ENCODE measurements at regions not wholly inside any gene's neighbourhood (a gene's known extent, or its start where the extent isn't known, plus 50 kb on each side); places are given as distances from the start of the nearest gene placed in this dataset.

DNA sequence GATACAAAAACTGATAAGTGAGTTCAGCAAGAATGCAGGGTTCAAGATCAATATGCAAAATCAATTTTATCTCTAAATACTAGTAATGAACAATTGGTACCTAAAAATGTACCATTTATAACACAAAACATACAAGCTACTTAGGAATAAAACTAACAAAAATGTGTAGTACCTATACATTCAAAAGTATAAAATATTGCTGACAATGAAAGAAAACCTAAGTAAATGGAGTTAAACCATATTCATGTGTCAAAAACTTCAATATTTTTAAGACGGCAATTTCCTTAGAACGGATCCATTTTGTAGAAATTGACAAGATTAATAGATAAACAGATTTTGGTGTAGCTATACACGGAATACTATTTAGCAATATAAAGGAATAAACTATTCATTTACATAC, 343.1 kb upstream of the CCDC54 start:
- H3K4me3 ChIP-seq: no peak overlapping the region
- no peaks in the 10 kb centered on the region for H3K27me3 ChIP-seq
- no peaks in the 10 kb centered on the region for H3K36me3 ChIP-seq
- DNase-seq: no peak
- H3K27ac ChIP-seq: no peak overlapping the region
- intact Hi-C loops (cut with DNase I; ENCODE audit: low total_unique reads): no loop called here
- TF ChIP-seq, protein P1, sequence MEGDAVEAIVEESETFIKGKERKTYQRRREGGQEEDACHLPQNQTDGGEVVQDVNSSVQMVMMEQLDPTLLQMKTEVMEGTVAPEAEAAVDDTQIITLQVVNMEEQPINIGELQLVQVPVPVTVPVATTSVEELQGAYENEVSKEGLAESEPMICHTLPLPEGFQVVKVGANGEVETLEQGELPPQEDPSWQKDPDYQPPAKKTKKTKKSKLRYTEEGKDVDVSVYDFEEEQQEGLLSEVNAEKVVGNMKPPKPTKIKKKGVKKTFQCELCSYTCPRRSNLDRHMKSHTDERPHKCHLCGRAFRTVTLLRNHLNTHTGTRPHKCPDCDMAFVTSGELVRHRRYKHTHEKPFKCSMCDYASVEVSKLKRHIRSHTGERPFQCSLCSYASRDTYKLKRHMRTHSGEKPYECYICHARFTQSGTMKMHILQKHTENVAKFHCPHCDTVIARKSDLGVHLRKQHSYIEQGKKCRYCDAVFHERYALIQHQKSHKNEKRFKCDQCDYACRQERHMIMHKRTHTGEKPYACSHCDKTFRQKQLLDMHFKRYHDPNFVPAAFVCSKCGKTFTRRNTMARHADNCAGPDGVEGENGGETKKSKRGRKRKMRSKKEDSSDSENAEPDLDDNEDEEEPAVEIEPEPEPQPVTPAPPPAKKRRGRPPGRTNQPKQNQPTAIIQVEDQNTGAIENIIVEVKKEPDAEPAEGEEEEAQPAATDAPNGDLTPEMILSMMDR (IDR thresholded peaks at IDR 0.05): no peak
- H3K4me1 ChIP-seq: no peaks in the 10 kb centered on the region
- peaks cover 0 to 19% (median 0%) of the 10 kb centered on the region in 3 donors for H3K9me3 ChIP-seq

DNA sequence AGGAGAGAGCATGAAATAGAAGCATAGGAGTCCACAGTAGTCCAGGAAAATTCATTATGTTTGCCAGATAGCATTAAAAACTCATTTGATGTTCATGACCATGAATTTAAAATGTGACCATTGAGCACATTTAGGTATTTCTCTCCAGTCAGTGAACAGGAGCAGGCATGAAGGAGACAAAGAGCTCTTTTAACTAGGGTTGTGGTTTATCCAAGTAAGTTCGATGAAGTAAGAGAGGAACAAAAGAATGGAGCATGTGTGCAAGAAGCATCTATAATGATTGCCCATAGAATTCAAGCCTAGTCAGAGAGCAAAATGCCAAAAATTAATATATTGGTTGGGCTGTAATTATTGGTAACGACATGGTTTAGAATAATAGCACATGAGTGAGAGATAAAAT, 342.1 kb upstream of the CCDC54 start:
- TF ChIP-seq, protein P1 (IDR thresholded peaks at IDR 0.05): no peak
- H3K36me3 ChIP-seq: no peaks in the 10 kb centered on the region
- peaks cover 0 to 19% (median 0%) of the 10 kb centered on the region in 3 donors for H3K9me3 ChIP-seq
- no peaks in the 10 kb centered on the region for H3K27me3 ChIP-seq
- H3K4me1 ChIP-seq: no peaks in the 10 kb centered on the region
- intact Hi-C loops (cut with DNase I; ENCODE audit: low total_unique reads): no loop called here
- no peak overlapping the region for H3K27ac ChIP-seq
- DNase-seq: no peak
- H3K4me3 ChIP-seq: no peak overlapping the region

DNA sequence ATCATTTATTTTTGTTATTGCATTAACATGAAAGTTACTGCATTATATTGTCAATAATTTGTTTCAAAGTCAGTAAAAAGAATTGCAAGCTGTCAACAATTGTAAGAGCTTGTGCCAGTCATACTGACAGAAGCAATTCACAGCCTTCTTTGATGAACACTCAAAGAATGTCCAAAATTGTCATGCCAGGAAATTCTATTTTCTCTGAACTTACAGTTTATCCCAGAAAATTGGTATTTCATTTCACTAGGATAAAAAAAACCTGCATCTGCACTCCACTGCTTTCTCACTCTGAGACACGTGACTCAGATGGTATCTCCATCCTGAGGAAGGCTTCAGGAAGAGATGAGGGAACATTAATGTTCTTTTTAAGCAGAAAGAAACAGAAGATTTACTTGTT, 332.6 kb upstream of the CCDC54 start:
- Histone ChIP-seq H3K4me1 (no peaks in the 10 kb centered on the region), H3K4me3 (no peak overlapping the region), H3K36me3 (no peaks in the 10 kb centered on the region), H3K27ac (no peak overlapping the region), H3K27me3 (no peaks in the 10 kb centered on the region), H3K9me3 (no peaks in the 10 kb centered on the region)
- TF ChIP-seq, protein P1 (IDR thresholded peaks at IDR 0.05): no peak
- no peak for DNase-seq
- intact Hi-C loops (cut with DNase I; ENCODE audit: low total_unique reads): no loop called here

DNA sequence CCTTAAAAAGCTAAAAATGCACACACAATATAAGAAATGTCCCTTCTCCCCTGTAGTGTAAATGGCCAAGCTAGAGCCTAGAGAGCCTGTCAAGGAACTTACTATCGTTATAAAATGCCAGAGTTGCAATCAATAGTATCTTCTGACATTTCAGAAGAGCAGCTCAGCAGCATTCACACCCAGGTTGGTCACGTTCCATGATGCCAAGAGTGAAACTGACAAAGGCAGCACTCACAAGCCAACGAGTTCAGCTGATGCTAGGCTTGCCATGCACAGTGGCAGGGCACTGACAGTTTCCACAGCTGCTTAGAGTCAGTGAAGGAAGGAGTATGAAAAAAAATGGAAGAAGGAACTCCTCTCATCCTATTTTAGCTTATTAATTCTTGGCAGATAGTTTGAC, 331.4 kb upstream of the CCDC54 start:
- Histone ChIP-seq H3K4me3 (no peak overlapping the region), H3K27me3 (no peaks in the 10 kb centered on the region), H3K4me1 (no peaks in the 10 kb centered on the region), H3K9me3 (no peaks in the 10 kb centered on the region), H3K27ac (no peak overlapping the region), H3K36me3 (no peaks in the 10 kb centered on the region)
- TF ChIP-seq, protein P1 (IDR thresholded peaks at IDR 0.05): no peak
- no peak for DNase-seq
- intact Hi-C loops (cut with DNase I; ENCODE audit: low total_unique reads): no loop called here

DNA sequence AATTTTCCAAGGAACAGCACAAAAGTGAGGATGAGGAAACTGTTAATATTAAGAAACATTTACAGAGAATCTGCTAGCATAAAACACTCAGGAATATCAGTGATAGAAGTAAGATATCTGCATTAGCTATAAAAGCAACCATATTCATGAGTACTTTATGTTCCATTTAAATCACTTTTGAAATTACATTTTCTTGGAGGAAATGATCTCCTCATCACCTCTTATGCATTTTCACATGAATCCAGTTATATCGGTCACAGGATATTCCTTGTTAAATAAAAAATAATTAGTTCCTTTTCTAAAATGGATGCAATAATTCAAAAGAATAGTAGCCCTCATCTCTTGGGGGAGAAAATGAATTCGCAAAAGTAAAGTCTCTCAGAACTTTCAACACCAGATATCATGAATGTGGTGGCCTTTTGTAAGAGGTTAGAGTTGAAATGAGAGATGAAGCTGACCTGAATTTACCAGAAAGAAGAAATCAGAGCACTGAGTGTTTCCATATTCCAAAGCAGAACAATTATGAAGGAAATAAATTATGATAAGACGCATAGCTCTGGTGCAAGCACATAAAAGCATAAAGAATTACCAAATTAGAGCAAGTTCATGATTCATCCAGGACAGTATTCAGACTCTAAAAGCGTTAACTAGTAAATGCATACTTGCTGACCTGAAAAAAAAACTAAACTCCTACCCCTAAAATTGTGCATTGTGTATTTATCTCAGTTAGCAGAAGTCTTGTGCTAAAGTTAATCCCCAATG, 321.9 kb upstream of the CCDC54 start:
- no peak for DNase-seq
- intact Hi-C loops (cut with DNase I; ENCODE audit: low total_unique reads): no loop called here
- Histone ChIP-seq H3K4me3 (no peak overlapping the region), H3K27me3 (no peaks in the 10 kb centered on the region), H3K36me3 (no peaks in the 10 kb centered on the region), H3K27ac (no peak overlapping the region), H3K4me1 (no peaks in the 10 kb centered on the region), H3K9me3 (no peaks in the 10 kb centered on the region)
- TF ChIP-seq, protein P1 (IDR thresholded peaks at IDR 0.05): no peak

Measured in tibial artery (tissue), 4 donors.